Parathyroid adenoma (tissue), 2 donors: ENCODE measurements at regions not wholly inside any gene's neighbourhood (a gene's known extent, or its start where the extent isn't known, plus 50 kb on each side); places are given as distances from the start of the nearest gene placed in this dataset.

Experiments used
- H2AFZ ChIP-seq: fragments of 300-600 bp; sonication (generic); one replicate; pipeline ENCODE4 v1.7.0; 2017; ENCODE audit warnings: antibody characterized with exemption, mild to moderate bottlenecking
- H3K27ac ChIP-seq: fragments of 300-600 bp; sonication (generic); one replicate; pipeline ENCODE4 v1.7.0; 2017
- H3K27me3 ChIP-seq: fragments of 300-600 bp; sonication (generic); one replicate; pipeline ENCODE4 v1.7.0; 2017; ENCODE audit warnings: low read length; ENCODE audit not compliant: control insufficient read depth, insufficient read depth
- H3K36me3 ChIP-seq: fragments of 300-600 bp; sonication (generic); one replicate; pipeline ENCODE4 v1.7.0; 2017; ENCODE audit warnings: low read length; ENCODE audit not compliant: control insufficient read depth, insufficient read depth
- H3K4me1 ChIP-seq: fragments of 300-600 bp; sonication (generic); one replicate; pipeline ENCODE4 v1.7.0; 2017; ENCODE audit warnings: control low read depth
- H3K4me2 ChIP-seq: fragments of 300-600 bp; sonication (generic); one replicate; pipeline ENCODE4 v1.7.0; 2017; ENCODE audit warnings: low read length
- H3K4me3 ChIP-seq: fragments of 300-600 bp; sonication (generic); one replicate; pipeline ENCODE4 v1.7.0; 2017; ENCODE audit warnings: low read depth, low read length
- H3K79me2 ChIP-seq: fragments of 300-600 bp; sonication (generic); one replicate; pipeline ENCODE4 v1.7.0; 2017; ENCODE audit warnings: control low read depth
- H3K9ac ChIP-seq: fragments of 300-600 bp; sonication (generic); one replicate; pipeline ENCODE4 v1.7.0; 2017; ENCODE audit warnings: mild to moderate bottlenecking
- H3K9me3 ChIP-seq: fragments of 300-600 bp; sonication (generic); one replicate; pipeline ENCODE4 v1.7.0; 2017; ENCODE audit warnings: low read length; ENCODE audit not compliant: control insufficient read depth
- TF ChIP-seq, protein P1 (sequence below): fragments of 300-600 bp; sonication (generic); IDR thresholded peaks from one replicate; pipeline ENCODE4 v1.7.0; 2017; ENCODE audit warnings: antibody characterized with exemption, mild to moderate bottlenecking
- donor health status: primary hyperparathyroidism.

DNA sequence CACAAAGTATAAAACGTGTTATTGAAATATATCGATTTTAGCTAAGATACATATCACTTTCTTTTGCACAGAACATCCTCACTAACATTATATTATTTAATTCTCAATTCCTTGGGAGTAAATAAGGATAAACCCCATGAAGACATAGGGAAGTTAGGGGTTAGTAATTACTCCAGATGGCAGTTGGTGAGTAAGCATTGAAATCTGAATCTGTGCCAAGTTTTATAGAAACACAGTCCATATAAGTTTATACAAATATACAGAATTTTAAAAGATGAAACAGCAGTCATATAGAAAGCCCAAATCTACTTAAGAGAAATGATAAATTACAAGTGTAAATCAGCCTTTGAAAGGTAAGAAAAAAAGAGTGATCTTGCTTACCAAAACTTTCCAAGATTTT is 200.4 kb upstream of the SYT10 start:
- no peak overlapping the region for H3K27ac ChIP-seq
- H3K79me2 ChIP-seq, result no peaks in the 10 kb centered on the region
- no peaks in the 10 kb centered on the region for H3K9me3 ChIP-seq
- H3K4me1 ChIP-seq, result no peaks in the 10 kb centered on the region
- no peak overlapping the region for H3K9ac ChIP-seq
- H2AFZ ChIP-seq, result no peak overlapping the region
- H3K36me3 ChIP-seq, result no peaks in the 10 kb centered on the region
- H3K4me3 ChIP-seq, result no peak overlapping the region
- H3K27me3 ChIP-seq, result no peaks in the 10 kb centered on the region
- no peak overlapping the region for H3K4me2 ChIP-seq
- TF ChIP-seq, protein P1, sequence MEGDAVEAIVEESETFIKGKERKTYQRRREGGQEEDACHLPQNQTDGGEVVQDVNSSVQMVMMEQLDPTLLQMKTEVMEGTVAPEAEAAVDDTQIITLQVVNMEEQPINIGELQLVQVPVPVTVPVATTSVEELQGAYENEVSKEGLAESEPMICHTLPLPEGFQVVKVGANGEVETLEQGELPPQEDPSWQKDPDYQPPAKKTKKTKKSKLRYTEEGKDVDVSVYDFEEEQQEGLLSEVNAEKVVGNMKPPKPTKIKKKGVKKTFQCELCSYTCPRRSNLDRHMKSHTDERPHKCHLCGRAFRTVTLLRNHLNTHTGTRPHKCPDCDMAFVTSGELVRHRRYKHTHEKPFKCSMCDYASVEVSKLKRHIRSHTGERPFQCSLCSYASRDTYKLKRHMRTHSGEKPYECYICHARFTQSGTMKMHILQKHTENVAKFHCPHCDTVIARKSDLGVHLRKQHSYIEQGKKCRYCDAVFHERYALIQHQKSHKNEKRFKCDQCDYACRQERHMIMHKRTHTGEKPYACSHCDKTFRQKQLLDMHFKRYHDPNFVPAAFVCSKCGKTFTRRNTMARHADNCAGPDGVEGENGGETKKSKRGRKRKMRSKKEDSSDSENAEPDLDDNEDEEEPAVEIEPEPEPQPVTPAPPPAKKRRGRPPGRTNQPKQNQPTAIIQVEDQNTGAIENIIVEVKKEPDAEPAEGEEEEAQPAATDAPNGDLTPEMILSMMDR, result no peak

DNA sequence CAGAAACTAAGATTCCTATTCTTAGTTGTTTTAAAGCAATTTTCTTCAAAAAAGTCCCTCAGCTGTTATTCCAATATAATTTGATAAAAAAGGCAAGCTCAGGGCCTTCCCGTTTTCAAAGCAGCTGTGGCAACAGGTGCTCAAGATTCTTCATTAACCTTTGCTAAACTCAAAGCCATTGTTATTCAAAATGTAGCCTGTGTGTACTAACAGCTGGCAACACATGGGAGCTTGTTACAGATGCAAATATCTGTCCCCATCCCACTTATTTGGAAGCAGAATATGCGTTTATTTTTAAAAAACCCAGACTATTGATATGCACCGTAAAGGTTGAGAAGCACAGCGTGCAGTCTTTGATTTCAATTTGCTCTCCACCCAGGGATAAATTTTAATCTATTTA is 210.4 kb upstream of the SYT10 start:
- TF ChIP-seq, protein P1, result no peak
- Histone ChIP-seq H3K79me2 (no peaks in the 10 kb centered on the region), H3K4me3 (no peak overlapping the region), H3K4me2 (no peak overlapping the region), H3K9ac (no peak overlapping the region), H3K4me1 (no peaks in the 10 kb centered on the region), H3K27me3 (no peaks in the 10 kb centered on the region), H3K36me3 (no peaks in the 10 kb centered on the region), H2AFZ (no peak overlapping the region), H3K9me3 (no peaks in the 10 kb centered on the region), H3K27ac (no peak overlapping the region)

DNA sequence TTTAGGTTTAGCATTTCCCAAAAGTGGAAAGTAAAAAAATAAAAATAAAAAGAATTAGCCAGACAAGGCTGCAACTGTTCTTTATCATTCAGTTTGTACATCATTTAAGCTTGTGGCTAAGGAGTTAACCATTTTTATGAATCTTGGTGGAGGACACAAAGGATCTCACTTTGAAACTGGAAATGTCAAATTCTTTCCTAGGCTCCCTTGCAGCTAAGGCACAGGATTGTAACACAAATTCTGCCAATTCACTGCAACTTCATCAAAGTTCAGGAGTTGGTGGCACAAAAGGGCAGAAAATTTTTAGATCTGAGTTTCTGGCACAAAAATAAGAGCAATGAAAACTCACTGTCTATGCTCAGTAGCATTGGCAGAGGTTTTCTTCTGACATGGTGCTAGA is 211.2 kb upstream of the SYT10 start:
- TF ChIP-seq, protein P1, result no peak
- Histone ChIP-seq H3K4me2 (no peak overlapping the region), H3K79me2 (no peaks in the 10 kb centered on the region), H3K9ac (no peak overlapping the region), H3K27ac (no peak overlapping the region), H3K27me3 (no peaks in the 10 kb centered on the region), H3K9me3 (no peaks in the 10 kb centered on the region), H2AFZ (no peak overlapping the region), H3K4me3 (no peak overlapping the region), H3K36me3 (no peaks in the 10 kb centered on the region), H3K4me1 (no peaks in the 10 kb centered on the region)

DNA sequence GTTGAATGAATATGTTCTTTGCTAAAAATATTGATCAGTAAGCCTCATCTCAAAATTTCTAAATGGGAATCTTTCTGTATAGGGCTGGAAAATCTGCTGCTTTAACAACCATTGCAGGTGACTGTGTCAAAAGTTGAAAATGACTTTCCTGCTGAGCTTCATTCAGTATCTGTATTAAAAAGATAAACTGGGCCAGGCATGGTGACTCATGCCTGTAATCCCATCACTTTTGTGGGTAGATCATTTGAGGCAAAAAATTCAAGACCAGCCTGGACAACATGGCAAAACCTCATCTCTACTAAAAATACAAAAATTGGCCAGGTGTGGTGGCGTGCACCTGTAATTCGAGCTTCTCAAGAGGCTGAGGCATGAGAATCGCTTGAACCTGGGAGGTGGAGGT is 213.7 kb upstream of the SYT10 start:
- Histone ChIP-seq H3K36me3 (no peaks in the 10 kb centered on the region), H3K27ac (no peak overlapping the region), H3K79me2 (no peaks in the 10 kb centered on the region), H3K4me2 (no peak overlapping the region), H3K4me3 (no peak overlapping the region), H3K9me3 (no peaks in the 10 kb centered on the region), H3K27me3 (no peaks in the 10 kb centered on the region), H3K4me1 (no peaks in the 10 kb centered on the region), H2AFZ (no peak overlapping the region), H3K9ac (no peak overlapping the region)
- TF ChIP-seq, protein P1, result no peak

DNA sequence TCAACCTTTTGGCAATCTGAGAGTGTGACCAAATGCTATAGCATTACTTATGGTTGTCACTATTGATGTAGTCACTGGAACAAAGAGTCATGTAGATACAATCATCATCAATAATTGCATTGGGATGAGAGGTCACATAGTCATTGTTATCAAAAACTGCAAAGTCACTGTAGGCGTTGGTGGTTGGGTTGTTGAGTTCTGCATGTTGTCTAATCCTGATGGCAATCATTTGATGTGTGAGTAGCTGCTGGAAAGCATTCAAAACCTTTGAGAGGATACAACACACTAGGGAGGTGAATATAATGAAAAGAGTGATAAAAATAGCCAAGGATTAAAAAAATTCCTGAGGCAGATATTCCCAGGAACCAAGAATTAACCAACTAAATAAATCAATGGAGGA is 214.7 kb upstream of the SYT10 start:
- Histone ChIP-seq H3K36me3 (no peaks in the 10 kb centered on the region), H3K27me3 (no peaks in the 10 kb centered on the region), H2AFZ (no peak overlapping the region), H3K4me2 (no peak overlapping the region), H3K4me1 (no peaks in the 10 kb centered on the region), H3K9ac (no peak overlapping the region), H3K27ac (no peak overlapping the region), H3K79me2 (no peaks in the 10 kb centered on the region), H3K4me3 (no peak overlapping the region), H3K9me3 (no peaks in the 10 kb centered on the region)
- TF ChIP-seq, protein P1, result no peak
